HCT116 (cell line): ENCODE measurements at regions not wholly inside any gene's neighbourhood (a gene's known extent, or its start where the extent isn't known, plus 50 kb on each side); places are given as distances from the start of the nearest gene placed in this dataset.

ENCODE experiments used
- ATAC-seq: fragments of 200-7000 bp; cut with Tn5 transposase; 2 replicates; pipeline ENCODE4 v1.9.1; 2020; ENCODE audit warnings: mild to moderate bottlenecking, moderate library complexity
- BruUV-seq: library from RNA; stranded (reverse); fragments of 400-500 nt; replicated peaks from 2 replicates; lab custom pipeline; 2021; lab: Mats Ljungman, UMichigan
- CTCF ChIA-PET: fragments of 300-600 bp; sonication (Branson Sonifier 250); formaldehyde crosslinking; loops from one replicate; lab custom pipeline; 2021; ENCODE audit warnings: antibody characterized with exemption; lab: Charles Lee
- POLR2A ChIA-PET: fragments of 300-600, 350-600 bp; sonication (Branson Sonifier 250); formaldehyde crosslinking; loops from one replicate; lab custom pipeline; 2021; ENCODE audit warnings: antibody characterized with exemption; lab: Charles Lee
- RAD21 ChIA-PET, 2 experiments: fragments of 300-600 bp; sonication (Branson Sonifier 250); formaldehyde crosslinking; loops; one replicate each; lab custom pipeline; 2023; ENCODE audit warnings: low total read pairs in 2 of 2; ENCODE audit not compliant: uncharacterized antibody in 2 of 2, unreplicated experiment in 2 of 2, low non-redundant PET in 1 of 2; lab: Charles Lee
- DNase-seq: peaks from one replicate; pipeline ENCODE4 v3.0.0-alpha.2; 2010; ENCODE audit warnings: low read depth, low spot score
- H2AFZ ChIP-seq: fragments of 200-600 bp; shearing (Covaris generic), sonication (generic); 2 replicates; pipeline ENCODE4 v1.6.1; 2017; ENCODE audit warnings: low read depth, mixed run types, mixed read lengths, antibody characterized with exemption, low read length; ENCODE audit not compliant: poor library complexity, severe bottlenecking
- H3K27ac ChIP-seq: 2 replicates; pipeline ENCODE4 v1.5.1; 2012; ENCODE audit warnings: low read depth, low read length
- H3K27me3 ChIP-seq: fragments of 200-600 bp; sonication (generic); 2 replicates; pipeline ENCODE4 v1.6.1; 2016; ENCODE audit warnings: mixed run types, low read length, mixed read lengths; ENCODE audit not compliant: insufficient read depth
- H3K36me3 ChIP-seq, 2 experiments: fragments of 200-500 bp in 1 of 2; fragments of 200-600 bp in 1 of 2; sonication (Bioruptor generic) in 1 of 2; sonication (generic) in 1 of 2; 2 replicates each; pipeline versions ENCODE4 v1.5.1 to v1.6.1; 2014 to 2016; ENCODE audit warnings: low read length in 2 of 2, inconsistent platforms in 1 of 2, mixed read lengths in 1 of 2, mixed run types in 1 of 2; ENCODE audit not compliant: insufficient read depth in 2 of 2, control insufficient read depth in 1 of 2
- H3K4me1 ChIP-seq, 2 experiments: fragments of 200-600 bp in 1 of 2; sonication (generic) in 1 of 2; 2 replicates each; pipeline versions ENCODE4 v1.5.1 to v1.6.1; 2012 to 2017; ENCODE audit warnings: low read length in 2 of 2, inconsistent platforms in 1 of 2, mild to moderate bottlenecking in 1 of 2, mixed read lengths in 1 of 2, mixed run types in 1 of 2, moderate library complexity in 1 of 2; ENCODE audit not compliant: insufficient read depth in 2 of 2, control insufficient read depth in 1 of 2
- H3K4me2 ChIP-seq: fragments of 200-600 bp; sonication (generic); 2 replicates; pipeline ENCODE4 v1.6.1; 2017; ENCODE audit warnings: mixed run types, low read length, mixed read lengths
- H3K4me3 ChIP-seq, 2 experiments: fragments of 200-600 bp in 1 of 2; sonication (generic) in 1 of 2; replicated peaks in 1 of 2; 2 replicates each; pipeline ENCODE4 v1.5.1; 2011 to 2016; ENCODE audit warnings: low read length in 2 of 2, control low read depth in 1 of 2, low read depth in 1 of 2, mild to moderate bottlenecking in 1 of 2, mixed read lengths in 1 of 2, mixed run types in 1 of 2
- H3K79me2 ChIP-seq: fragments of 200-600 bp; sonication (generic); 2 replicates; pipeline ENCODE4 v1.6.1; 2017; ENCODE audit warnings: mild to moderate bottlenecking, mixed run types, low read length, moderate library complexity, mixed read lengths; ENCODE audit not compliant: insufficient read depth
- H3K9ac ChIP-seq: fragments of 200-600 bp; sonication (generic); 2 replicates; pipeline ENCODE4 v1.6.1; 2016; ENCODE audit warnings: low read length, mixed read lengths
- H3K9me2 ChIP-seq: fragments of 200-600 bp; sonication (generic), shearing (Covaris generic); 2 replicates; pipeline ENCODE4 v1.6.1; 2017; ENCODE audit warnings: mixed run types, mild to moderate bottlenecking, moderate library complexity; ENCODE audit not compliant: insufficient read depth
- H3K9me3 ChIP-seq, 2 experiments: fragments of 200-500 bp in 1 of 2; fragments of 200-600 bp in 1 of 2; sonication (Bioruptor generic) in 1 of 2; sonication (generic) in 1 of 2; 2 replicates each; pipeline ENCODE4 v1.6.1; 2014 to 2017; ENCODE audit warnings: low read length in 2 of 2, mixed read lengths in 2 of 2, inconsistent platforms in 1 of 2, low read depth in 1 of 2, mild to moderate bottlenecking in 1 of 2, mixed run types in 1 of 2, moderate library complexity in 1 of 2; ENCODE audit not compliant: control insufficient read depth in 1 of 2, insufficient read depth in 1 of 2
- H4K20me1 ChIP-seq: fragments of 200-600 bp; sonication (generic), shearing (Covaris generic); 2 replicates; pipeline ENCODE4 v1.6.1; 2017; ENCODE audit warnings: mixed run types, mild to moderate bottlenecking, moderate library complexity; ENCODE audit not compliant: insufficient read depth
- CBX3 ChIP-seq: IDR thresholded peaks from 2 replicates; pipeline ENCODE4 v1.6.1; 2012; ENCODE audit warnings: low read depth
- FOSL1 ChIP-seq: IDR thresholded peaks from 2 replicates; pipeline ENCODE4 v1.6.1; 2012; ENCODE audit warnings: low read depth
- JUND ChIP-seq: IDR thresholded peaks from 2 replicates; pipeline ENCODE4 v1.6.1; 2012
- POLR2A ChIP-seq: IDR thresholded peaks from 2 replicates; pipeline ENCODE4 v1.7.0; 2011; ENCODE audit warnings: borderline replicate concordance; ENCODE audit not compliant: insufficient read depth, insufficient read length; ENCODE audit errors: extremely low read depth
- POLR2AphosphoS5 ChIP-seq: IDR thresholded peaks from 2 replicates; pipeline ENCODE4 v1.6.1; 2011; ENCODE audit warnings: mild to moderate bottlenecking, low read depth, low read length, moderate library complexity
- SP1 ChIP-seq: IDR thresholded peaks from 2 replicates; pipeline ENCODE4 v1.6.1; 2012; ENCODE audit warnings: low read depth
- ZFX ChIP-seq: fragments of 450-650 bp; IDR thresholded peaks from 2 replicates; pipeline ENCODE4 v1.6.1; 2017
- ZNF274 ChIP-seq: fragments of 200-500 bp; sonication (Bioruptor generic); IDR thresholded peaks from 2 replicates; pipeline ENCODE4 v1.6.1; 2014; ENCODE audit warnings: mild to moderate bottlenecking, low read depth, low read length, inconsistent platforms
- intact Hi-C: fragments of 100-400 bp; cut with micrococcal nuclease; formaldehyde crosslinking; loops from 2 replicates; pipeline ENCODE4 v1.10.0; 2022
- TF ChIP-seq, protein P1 (sequence below): IDR thresholded peaks from 2 replicates; pipeline ENCODE4 v1.6.1; 2012

DNA sequence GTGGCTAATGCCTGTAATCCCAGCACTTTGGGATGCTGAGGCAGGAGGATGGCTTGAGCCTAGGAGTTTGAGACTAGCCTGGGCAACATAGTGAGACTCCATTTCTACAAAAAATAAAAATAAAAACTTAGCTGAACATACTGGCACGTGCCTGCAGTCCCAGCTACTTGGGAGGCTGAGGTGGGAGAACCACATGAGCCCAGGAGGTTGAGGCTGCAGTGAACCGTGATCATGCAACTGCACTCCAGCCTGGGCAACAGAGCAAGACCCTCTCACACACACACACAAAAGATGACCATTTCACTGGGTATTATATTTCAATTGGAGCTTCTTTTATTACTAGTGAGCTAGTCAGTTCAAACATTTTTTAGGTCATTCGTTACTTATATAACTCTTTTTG lies 116.9 kb upstream of the SLC35F3 start:
- Histone ChIP-seq H3K4me2 (no peak overlapping the region), H3K79me2 (no peaks in the 10 kb centered on the region), H3K9me2 (no peaks in the 10 kb centered on the region), H3K27me3 (no peaks in the 10 kb centered on the region), H2AFZ (no peak overlapping the region), H3K9ac (no peak overlapping the region), H3K9me3 (no peaks in the 10 kb centered on the region), H4K20me1 (no peaks in the 10 kb centered on the region), H3K4me3 (no peak overlapping the region), H3K4me1 (no peaks in the 10 kb centered on the region), H3K36me3 (no peaks in the 10 kb centered on the region), H3K27ac (no peak overlapping the region)
- ChIA-PET POLR2A (no interaction called here), RAD21 (no interaction called here), CTCF (no interaction called here)
- TF ChIP-seq, protein P1, sequence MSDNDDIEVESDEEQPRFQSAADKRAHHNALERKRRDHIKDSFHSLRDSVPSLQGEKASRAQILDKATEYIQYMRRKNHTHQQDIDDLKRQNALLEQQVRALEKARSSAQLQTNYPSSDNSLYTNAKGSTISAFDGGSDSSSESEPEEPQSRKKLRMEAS = no peak
- TF ChIP-seq ZFX = no peak
- no peak for TF ChIP-seq CBX3
- no peak for TF ChIP-seq POLR2A
- no peak for TF ChIP-seq POLR2AphosphoS5
- TF ChIP-seq ZNF274 = no peak
- no peak for TF ChIP-seq JUND
- TF ChIP-seq SP1 = no peak
- TF ChIP-seq FOSL1 = no peak
- no TSS peak for BruUV-seq
- DNase-seq = no peak
- no peak for ATAC-seq
- intact Hi-C loops = loop anchor here (5.0 kb wide), 1 partner anchor 485 kb away; no protein-coding TSS in a partner anchor

GRCh38 chr1:233788687-233789086 lies 115.8 kb upstream of the SLC35F3 start:
- Histone ChIP-seq H3K27ac (no peak overlapping the region), H2AFZ (no peak overlapping the region), H3K4me1 (no peaks in the 10 kb centered on the region), H3K9ac (no peak overlapping the region), H3K4me3 (no peak overlapping the region), H3K27me3 (no peaks in the 10 kb centered on the region), H4K20me1 (no peaks in the 10 kb centered on the region), H3K36me3 (no peaks in the 10 kb centered on the region), H3K4me2 (no peak overlapping the region), H3K9me2 (no peaks in the 10 kb centered on the region), H3K9me3 (no peaks in the 10 kb centered on the region), H3K79me2 (no peaks in the 10 kb centered on the region)
- BruUV-seq = no TSS peak
- POLR2A ChIA-PET = no interaction called here
- DNase-seq (no peak), ATAC-seq (no peak)
- CTCF ChIA-PET = no interaction called here
- intact Hi-C loops = loop anchor here (5.0 kb wide), 1 partner anchor 486 kb away; no protein-coding TSS in a partner anchor
- RAD21 ChIA-PET = no interaction called here
- no peak for TF ChIP-seq POLR2A
